GM18951 (cell line): ENCODE measurements at regions not wholly inside any gene's neighbourhood (a gene's known extent, or its start where the extent isn't known, plus 50 kb on each side); places are given as distances from the start of the nearest gene placed in this dataset.

ENCODE experiments used
- POLR2A ChIP-seq: IDR thresholded peaks from 4 replicates; pipeline ENCODE4 v1.6.1; 2011; ENCODE audit warnings: mild to moderate bottlenecking; ENCODE audit not compliant: insufficient read length, insufficient read depth; ENCODE audit errors: extremely low read depth
- in situ Hi-C: fragments of 300-500 bp; cut with MboI; formaldehyde crosslinking; loops from one replicate; pipeline ENCODE4 v1.12.0; 2022; ENCODE audit warnings: low sequenced_read_pairs, mixed read lengths, inconsistent platforms; ENCODE audit not compliant: unreplicated experiment

DNA sequence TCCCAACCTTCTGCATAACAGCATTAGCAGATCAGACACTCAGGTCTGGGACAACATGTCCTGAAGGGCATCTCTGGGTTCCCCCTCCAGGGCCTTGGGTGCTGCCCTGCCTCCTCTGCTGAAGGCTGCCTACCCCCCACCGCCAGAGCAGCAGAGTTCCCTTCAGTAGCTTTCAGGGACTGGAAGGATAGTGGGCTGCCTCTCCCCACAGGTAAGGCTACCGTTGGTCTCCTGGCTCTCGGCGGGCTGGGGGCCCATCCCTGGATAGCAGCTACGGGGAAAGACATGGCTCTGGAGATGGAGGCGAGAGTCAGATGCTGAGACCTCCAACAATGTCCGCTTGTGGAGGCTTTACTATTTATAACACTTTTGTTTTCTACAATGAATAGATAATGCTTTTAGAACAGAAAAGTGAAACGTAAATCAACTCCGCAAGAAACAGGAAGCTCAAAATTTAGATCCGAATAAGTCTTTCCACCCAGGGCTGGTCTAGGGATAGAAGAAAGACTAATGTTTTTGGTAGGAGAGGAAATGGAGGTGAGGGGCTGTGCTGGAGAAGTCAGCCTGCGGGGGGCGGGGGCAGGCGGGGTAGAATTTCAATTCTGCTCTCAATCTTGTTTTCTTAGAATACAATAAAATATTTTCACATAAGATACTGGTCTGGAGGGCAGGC, 58.4 kb downstream of the ARL4C start:
- in situ Hi-C loops = no loop called here
- TF ChIP-seq POLR2A = no peak

DNA sequence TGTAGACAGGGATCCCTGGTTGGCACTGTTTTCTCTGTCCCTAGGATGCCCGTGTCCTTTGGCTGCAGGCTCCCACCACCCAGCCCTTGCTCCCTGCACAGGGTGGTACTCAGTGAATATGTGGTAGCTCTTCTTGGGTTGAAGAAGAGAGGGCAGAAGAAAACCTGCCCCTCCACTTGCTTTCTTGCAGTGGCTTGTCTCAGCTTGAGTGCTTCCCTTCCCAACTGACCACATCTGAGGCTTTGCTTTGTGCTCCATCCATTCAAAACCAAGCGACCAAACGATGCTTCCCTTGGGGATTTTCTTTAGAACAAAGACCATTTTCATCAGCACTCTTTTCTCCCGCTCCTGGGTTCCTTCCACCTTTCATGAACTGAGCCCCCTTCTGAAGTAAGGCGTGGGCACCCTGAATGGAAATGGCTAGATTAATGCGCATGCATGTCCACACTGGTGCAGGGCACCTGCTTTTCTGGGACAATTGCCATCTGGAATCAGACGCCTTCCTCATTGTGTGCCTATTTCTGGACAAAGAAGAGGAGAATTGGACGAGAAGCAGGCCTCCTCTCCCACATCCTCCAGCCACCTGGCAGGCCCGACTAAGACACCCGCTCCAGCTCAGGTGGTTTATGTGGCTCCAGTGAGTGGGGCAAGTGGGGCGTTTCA, 59.1 kb downstream of the ARL4C start:
- in situ Hi-C loops = no loop called here
- TF ChIP-seq POLR2A = no peak

DNA sequence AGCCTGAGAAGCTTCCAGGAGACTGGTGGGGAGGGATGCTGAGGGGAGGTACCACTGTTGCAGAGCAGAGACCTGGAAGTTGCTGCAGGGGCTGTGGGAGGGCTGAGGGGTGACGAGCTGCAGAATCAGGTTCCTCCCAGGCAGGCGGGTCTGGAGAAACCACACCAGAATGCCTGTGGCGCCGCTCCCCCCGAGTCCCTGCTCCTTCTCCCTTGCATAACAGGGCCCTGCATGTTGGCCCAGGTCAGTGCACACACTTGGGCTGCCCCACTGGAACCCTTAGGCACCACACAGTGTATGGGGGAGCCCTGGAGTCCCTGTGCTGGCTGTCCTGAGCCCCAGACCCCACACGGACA, 60.4 kb downstream of the ARL4C start:
- TF ChIP-seq POLR2A = no peak
- in situ Hi-C loops = no loop called here

DNA sequence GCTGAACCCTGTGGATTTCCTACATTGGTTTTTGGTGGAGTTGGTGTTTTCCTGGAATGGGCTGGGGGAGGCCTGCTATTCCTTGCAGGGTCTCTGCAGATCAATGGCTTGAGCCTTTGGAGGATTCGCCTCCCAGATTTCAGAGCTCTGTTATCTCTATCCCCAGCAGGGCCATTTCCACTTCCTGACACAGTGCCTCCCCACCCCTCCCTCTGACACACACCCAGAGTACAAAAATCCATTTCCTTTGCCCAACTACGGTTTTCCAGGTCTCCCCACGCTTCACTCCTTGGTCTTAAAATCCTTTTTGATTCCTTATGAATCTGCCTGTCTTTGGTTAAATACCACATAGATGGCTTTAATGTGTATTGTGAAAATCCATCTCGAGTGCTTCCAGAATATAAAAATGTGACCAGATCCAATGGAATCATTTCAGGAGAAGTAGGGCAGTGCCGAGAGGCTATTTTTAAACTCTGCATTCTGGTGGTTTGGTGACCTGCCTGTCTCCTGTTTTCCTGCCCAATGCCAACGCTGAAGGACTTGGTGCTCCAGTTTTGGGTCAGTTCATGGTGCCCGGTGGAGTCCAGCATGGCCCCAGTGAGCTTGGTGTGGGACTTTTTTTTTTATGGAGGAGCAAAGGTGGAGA, 60.9 kb downstream of the ARL4C start:
- in situ Hi-C loops = no loop called here
- no peak for TF ChIP-seq POLR2A

DNA sequence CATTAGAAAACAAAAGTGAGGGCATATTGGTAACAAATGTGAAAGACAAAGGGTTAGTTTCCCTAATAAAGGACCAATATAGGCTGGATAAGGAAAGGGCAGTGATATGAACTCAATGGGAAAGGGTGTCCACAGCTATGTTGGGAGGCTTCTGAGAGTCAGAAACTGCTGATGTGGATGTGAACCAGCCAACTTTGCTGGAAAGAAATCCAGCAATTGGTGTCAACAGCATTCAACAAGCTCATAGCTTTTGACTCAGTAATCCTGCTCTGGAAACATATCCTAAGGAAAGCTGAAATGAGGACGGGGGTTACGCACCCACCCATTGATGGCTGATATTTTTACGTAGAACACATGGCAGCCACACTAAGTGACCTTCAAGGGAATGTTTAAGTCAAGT, 63.7 kb downstream of the ARL4C start:
- in situ Hi-C loops = no loop called here
- TF ChIP-seq POLR2A = no peak

DNA sequence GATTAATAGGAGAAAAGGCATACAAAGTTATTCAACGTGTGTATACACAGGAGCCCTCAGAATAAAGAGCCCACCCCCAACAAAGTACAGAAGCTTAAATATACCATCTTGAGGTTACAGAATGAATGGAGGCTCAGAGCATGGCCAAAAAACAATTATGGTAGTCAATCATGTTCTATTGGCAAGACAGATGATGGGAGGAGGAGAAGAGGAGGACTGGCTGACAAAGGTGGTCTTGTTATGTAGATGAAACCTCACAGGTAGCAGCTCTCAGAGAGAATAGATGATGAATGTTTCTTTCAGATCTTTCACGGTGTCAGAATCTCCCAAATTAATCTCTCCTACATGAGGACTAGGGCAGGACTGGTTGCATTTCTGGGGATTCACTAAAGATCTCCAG, 66.0 kb downstream of the ARL4C start:
- in situ Hi-C loops = no loop called here

DNA sequence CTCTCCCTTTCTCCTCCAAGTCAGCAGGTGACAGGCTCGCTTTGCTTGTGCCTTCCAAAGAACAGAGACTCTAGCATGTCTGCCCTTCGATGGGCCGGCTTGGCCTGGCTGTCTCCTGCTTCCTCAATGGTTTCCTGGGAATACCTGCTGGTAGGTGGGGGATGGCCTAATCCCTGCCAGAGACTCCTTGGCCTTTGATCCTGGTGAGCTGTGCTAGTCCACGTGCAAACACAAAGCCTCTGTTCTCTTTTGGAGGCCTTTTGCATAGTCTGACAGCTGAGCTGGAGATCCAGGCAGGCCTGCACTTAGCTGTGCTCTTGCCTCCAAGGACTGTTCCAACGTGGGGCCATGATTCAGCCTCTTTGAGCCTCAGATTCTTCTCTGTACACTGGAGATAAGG, 67.6 kb downstream of the ARL4C start:
- in situ Hi-C loops = no loop called here
- TF ChIP-seq POLR2A = no peak

More for the DNA sequence above, 66.0 kb downstream of the ARL4C start:
- TF ChIP-seq POLR2A = no peak

DNA sequence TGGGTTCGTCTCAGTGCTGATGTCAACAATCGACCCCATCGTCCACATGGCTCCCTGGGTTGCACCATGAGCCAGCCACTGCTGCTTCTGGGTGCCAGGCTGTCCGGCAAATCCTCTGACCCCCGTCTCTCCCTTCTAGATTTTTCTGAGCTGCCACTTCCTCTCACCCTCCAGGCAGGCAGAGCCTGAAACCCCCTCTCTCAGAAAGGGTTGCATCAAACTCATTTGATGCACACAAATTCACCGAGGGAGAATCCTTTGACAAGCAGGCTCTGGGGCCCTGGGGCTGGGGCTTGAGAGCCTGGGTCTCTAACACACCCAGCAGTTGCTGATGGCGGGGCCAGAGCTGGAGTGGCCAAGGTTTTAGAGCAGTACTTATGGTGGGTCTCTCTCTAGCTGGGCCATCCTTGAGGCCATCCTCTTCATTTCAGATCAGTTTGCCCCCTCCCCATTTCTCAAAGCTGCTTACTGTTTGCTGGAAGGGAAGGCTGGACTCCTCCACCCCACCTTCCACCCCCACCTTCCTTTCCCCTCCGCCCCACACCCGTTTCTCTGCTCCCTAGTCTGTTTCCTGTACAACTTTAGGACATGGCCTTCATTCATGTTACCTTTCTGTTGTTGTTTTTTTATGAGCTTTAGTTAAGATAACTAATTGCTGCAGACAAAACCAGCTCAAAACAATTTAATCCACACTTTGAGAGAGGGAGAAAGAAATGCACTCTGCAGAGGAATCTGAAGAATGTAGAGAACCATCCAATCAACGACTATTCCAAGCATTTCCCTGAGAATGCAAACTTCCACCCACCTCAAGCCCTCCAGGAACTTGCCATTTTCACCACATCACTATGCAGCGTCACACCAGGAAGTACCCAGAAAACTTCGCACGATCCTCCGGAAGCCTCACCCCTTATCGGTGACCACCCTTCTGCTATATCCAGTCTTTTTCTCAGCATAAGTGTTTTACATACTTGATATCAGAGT, 69.5 kb downstream of the ARL4C start:
- TF ChIP-seq POLR2A = no peak
- in situ Hi-C loops = no loop called here

DNA sequence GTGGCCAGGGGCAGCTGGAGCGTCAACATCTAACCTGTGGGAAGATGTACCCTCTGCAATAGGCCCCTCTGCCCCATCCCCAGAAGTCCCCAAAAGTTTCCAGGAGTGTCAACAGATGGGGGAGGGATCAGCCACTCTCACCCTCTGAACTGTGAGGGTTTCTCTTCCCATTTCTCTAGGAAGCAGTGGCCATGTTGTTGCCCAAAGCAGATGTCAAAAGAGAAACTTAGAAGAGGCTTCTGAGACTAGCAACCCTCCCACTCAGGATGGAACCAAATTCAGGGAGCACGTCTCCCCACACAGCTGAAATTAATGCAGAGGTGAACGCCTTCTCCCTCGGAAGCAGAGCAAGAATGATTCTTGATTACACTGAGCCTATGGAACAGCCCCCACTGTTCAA, 70.3 kb downstream of the ARL4C start:
- in situ Hi-C loops = no loop called here
- TF ChIP-seq POLR2A = no peak

DNA sequence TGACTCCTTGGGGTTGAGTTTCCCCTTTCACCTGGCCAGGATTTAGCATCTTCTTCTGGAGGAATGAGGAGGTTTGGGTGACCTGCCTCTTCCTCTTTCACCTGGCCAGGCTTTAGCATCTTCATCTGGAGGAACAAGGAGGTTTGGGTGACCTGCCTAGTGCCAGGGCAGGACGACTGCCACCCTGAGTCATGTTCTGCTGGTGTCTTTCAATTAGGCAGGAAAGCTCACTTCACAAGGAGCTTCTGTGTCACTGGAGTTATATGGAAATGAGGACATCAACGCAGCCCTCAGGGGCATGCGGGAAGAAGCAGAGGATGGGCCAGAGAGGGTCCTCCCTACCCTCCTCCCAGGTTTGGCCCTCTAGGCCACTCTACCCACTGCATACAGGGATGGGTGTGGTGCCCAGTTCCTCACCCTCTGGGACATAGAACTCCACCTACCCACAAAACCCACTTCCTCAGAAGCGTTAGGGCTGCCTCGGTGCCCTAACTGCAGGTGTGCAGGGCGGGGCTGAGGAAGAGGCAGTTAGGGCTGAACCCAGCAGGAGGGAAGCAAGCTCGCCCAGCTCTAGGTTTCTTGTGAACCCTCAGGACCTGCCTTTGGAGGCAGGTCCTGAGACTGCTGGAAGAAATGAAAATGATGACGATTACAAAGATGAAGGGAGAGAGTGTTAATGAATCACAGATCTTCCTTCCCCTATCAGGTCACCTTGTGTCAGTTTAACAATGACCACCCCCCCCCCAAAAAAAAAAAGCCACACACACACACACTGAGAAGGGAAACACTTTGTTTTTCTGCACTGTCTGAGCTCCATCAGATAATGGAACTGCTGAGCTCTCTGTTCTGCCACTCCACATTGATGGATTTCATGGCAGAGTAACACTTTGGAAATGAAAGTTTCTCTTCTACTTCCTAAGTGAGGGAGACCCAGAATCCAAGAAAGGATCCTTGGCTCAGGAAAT, 71.0 kb downstream of the ARL4C start:
- in situ Hi-C loops = no loop called here
- no peak for TF ChIP-seq POLR2A

DNA sequence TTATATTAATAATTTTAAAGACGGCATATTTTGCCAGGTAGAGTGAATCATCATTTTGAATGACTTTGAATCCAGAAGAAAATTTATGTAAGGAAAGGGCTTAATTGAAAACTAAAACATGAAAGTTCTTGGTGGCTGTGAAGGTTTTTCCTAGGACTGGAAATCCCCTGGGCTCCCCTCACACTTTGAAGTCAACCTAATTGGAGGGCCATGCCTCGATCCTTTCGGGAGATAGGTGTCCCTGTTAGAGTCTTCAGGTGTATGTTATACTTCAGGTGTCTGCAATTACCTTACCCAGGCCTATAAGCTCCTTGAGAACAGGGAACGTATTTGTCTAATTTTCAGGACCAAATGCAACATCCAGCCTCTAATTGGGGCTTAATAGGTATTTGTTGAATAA, 73.0 kb downstream of the ARL4C start:
- no peak for TF ChIP-seq POLR2A
- in situ Hi-C loops = no loop called here

DNA sequence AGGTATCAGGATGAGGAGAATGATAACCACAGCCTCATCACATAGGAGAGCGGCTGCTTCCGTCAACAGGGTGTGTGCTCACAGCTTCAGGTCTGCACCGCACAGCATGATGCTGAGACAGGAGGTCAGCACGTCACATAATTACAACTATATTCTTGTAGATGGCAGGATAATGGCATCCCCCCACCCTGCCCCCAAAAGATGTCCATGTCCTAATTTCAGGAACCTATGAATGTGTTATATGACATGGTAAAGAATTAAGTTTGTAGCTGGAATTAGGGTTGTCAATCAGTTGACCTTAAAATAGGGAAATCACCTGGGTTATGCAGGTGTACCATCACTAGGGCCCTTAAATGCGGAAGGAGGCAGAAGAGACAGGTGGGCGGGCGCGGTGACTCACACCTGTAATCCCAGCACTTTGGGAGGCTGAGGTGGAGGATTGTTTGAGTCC, 73.9 kb downstream of the ARL4C start:
- no peak for TF ChIP-seq POLR2A
- in situ Hi-C loops = no loop called here
